H9 (cell line): ENCODE measurements at regions not wholly inside any gene's neighbourhood (a gene's known extent, or its start where the extent isn't known, plus 50 kb on each side); places are given as distances from the start of the nearest gene placed in this dataset.

Experiments
- DNase-seq: peaks from one replicate; pipeline ENCODE4 v3.0.0-alpha.2; 2017
- H2AFZ ChIP-seq: one replicate; pipeline ENCODE4 v1.6.1; 2013; ENCODE audit warnings: mild to moderate bottlenecking, low read length, control low read depth, moderate library complexity
- H2AK5ac ChIP-seq: 2 replicates; pipeline ENCODE4 v1.6.1; 2013; ENCODE audit warnings: low read length, control low read depth, mixed read lengths; ENCODE audit not compliant: insufficient read length
- H2BK120ac ChIP-seq: one replicate; pipeline ENCODE4 v1.6.1; 2013; ENCODE audit warnings: low read depth, mild to moderate bottlenecking, low read length, control low read depth, inconsistent platforms; ENCODE audit not compliant: poor library complexity, severe bottlenecking
- H2BK12ac ChIP-seq: 2 replicates; pipeline ENCODE4 v1.6.1; 2013; ENCODE audit warnings: low read length, control low read depth, mixed read lengths, low read depth; ENCODE audit not compliant: insufficient read length
- H2BK15ac ChIP-seq: 2 replicates; pipeline ENCODE4 v1.6.1; 2013; ENCODE audit warnings: low read depth, low read length, control low read depth
- H2BK20ac ChIP-seq: one replicate; pipeline ENCODE4 v1.6.1; 2013; ENCODE audit warnings: low read depth, mild to moderate bottlenecking, low read length, control low read depth, inconsistent platforms; ENCODE audit not compliant: poor library complexity, severe bottlenecking
- H2BK5ac ChIP-seq: 2 replicates; pipeline ENCODE4 v1.6.1; 2013; ENCODE audit warnings: low read length, control low read depth, mixed read lengths; ENCODE audit not compliant: insufficient read length
- H3K14ac ChIP-seq: 2 replicates; pipeline ENCODE4 v1.6.1; 2013; ENCODE audit warnings: low read length, control low read depth; ENCODE audit not compliant: insufficient read depth
- H3K18ac ChIP-seq: 2 replicates; pipeline ENCODE4 v1.6.1; 2013; ENCODE audit warnings: low read depth, mild to moderate bottlenecking, mixed read lengths, low read length, control low read depth; ENCODE audit not compliant: insufficient read length
- H3K23ac ChIP-seq: 2 replicates; pipeline ENCODE4 v1.6.1; 2013; ENCODE audit warnings: low read length, control low read depth, mixed read lengths, low read depth; ENCODE audit not compliant: insufficient read length
- H3K23me2 ChIP-seq: 2 replicates; pipeline ENCODE4 v1.6.1; 2013; ENCODE audit warnings: low read depth, mild to moderate bottlenecking, mixed read lengths, low read length, control low read depth; ENCODE audit not compliant: insufficient read length, poor library complexity, severe bottlenecking
- H3K27ac ChIP-seq: 2 replicates; pipeline ENCODE4 v1.5.1; 2013; ENCODE audit warnings: low read length, control low read depth, mixed read lengths, low read depth; ENCODE audit not compliant: insufficient read length
- H3K27me3 ChIP-seq: 2 replicates; pipeline ENCODE4 v1.6.1; 2013; ENCODE audit warnings: low read length, control low read depth, inconsistent platforms; ENCODE audit not compliant: insufficient read depth
- H3K4ac ChIP-seq: 2 replicates; pipeline ENCODE4 v1.6.1; 2013; ENCODE audit warnings: low read depth, mild to moderate bottlenecking, control low read depth, inconsistent platforms, low read length, moderate library complexity
- H3K4me1 ChIP-seq: 2 replicates; pipeline ENCODE4 v1.6.1; 2013; ENCODE audit warnings: low read length, control low read depth, inconsistent platforms; ENCODE audit not compliant: insufficient read depth
- H3K4me2 ChIP-seq: 2 replicates; pipeline ENCODE4 v1.6.1; 2013; ENCODE audit warnings: low read length, control low read depth, mixed read lengths; ENCODE audit not compliant: insufficient read length, insufficient read depth
- H3K56ac ChIP-seq: 2 replicates; pipeline ENCODE4 v1.6.1; 2013; ENCODE audit warnings: low read depth, mild to moderate bottlenecking, mixed read lengths, low read length, control low read depth; ENCODE audit not compliant: insufficient read length
- H3K79me1 ChIP-seq: 2 replicates; pipeline ENCODE4 v1.6.1; 2013; ENCODE audit warnings: low read depth, mild to moderate bottlenecking, moderate library complexity, low read length, control low read depth, inconsistent platforms; ENCODE audit not compliant: insufficient read depth, poor library complexity, severe bottlenecking
- H3K79me2 ChIP-seq: 2 replicates; pipeline ENCODE4 v1.6.1; 2013; ENCODE audit warnings: low read length, control low read depth, inconsistent platforms; ENCODE audit not compliant: insufficient read depth
- H3K9ac ChIP-seq: 2 replicates; pipeline ENCODE4 v1.6.1; 2013; ENCODE audit warnings: low read length, control low read depth, mixed read lengths; ENCODE audit not compliant: insufficient read length; ENCODE audit errors: extremely low read depth
- H3K9me3 ChIP-seq: one replicate; pipeline ENCODE4 v1.6.1; 2013; ENCODE audit warnings: low read depth, low read length, inconsistent platforms; ENCODE audit not compliant: control insufficient read depth
- H3T11ph ChIP-seq: one replicate; pipeline ENCODE4 v1.6.1; 2013; ENCODE audit warnings: mild to moderate bottlenecking, low read length, control low read depth, inconsistent platforms
- H4K20me1 ChIP-seq: one replicate; pipeline ENCODE4 v1.6.1; 2013; ENCODE audit not compliant: control insufficient read depth, insufficient read length, insufficient read depth
- H4K5ac ChIP-seq: 2 replicates; pipeline ENCODE4 v1.6.1; 2013; ENCODE audit warnings: low read depth, mild to moderate bottlenecking, mixed read lengths, low read length, control low read depth; ENCODE audit not compliant: insufficient read length
- H4K8ac ChIP-seq: replicated peaks from 2 replicates; pipeline ENCODE4 v1.6.1; 2013; ENCODE audit warnings: low read length, control low read depth, mixed read lengths, low read depth; ENCODE audit not compliant: insufficient read length
- H4K91ac ChIP-seq: 2 replicates; pipeline ENCODE4 v1.6.1; 2013; ENCODE audit warnings: low read depth, mild to moderate bottlenecking, moderate library complexity, mixed read lengths, low read length, control low read depth; ENCODE audit not compliant: insufficient read length
- H3K27ac Mint-ChIP-seq, 3 experiments: 2 replicates in 2 of 3; 3 replicates in 1 of 3; pipeline ENCODE4 v1.8.0; 2020 to 2021; ENCODE audit warnings: mixed read lengths in 3 of 3, mild to moderate bottlenecking in 1 of 3, moderate library complexity in 1 of 3
- H3K27me3 Mint-ChIP-seq: 2 replicates; pipeline ENCODE4 v1.8.0; 2021; ENCODE audit warnings: low read depth, mild to moderate bottlenecking, moderate library complexity, mixed read lengths
- H3K36me3 Mint-ChIP-seq, 3 experiments: 2 replicates in 2 of 3; 3 replicates in 1 of 3; pipeline ENCODE4 v1.8.0; 2020 to 2021; ENCODE audit warnings: low read depth in 3 of 3, mixed read lengths in 3 of 3; ENCODE audit not compliant: insufficient read depth in 1 of 3
- H3K4me1 Mint-ChIP-seq, 2 experiments: 2 replicates each; pipeline ENCODE4 v1.8.0; 2020; ENCODE audit warnings: mixed read lengths in 2 of 2
- H3K4me3 Mint-ChIP-seq, 2 experiments: 2 replicates in 1 of 2; 3 replicates in 1 of 2; pipeline ENCODE4 v1.8.0; 2020 to 2021; ENCODE audit warnings: mild to moderate bottlenecking in 2 of 2, mixed read lengths in 2 of 2, moderate library complexity in 1 of 2
- H3K9me3 Mint-ChIP-seq, 2 experiments: 2 replicates in 1 of 2; 3 replicates in 1 of 2; pipeline ENCODE4 v1.8.0; 2020; ENCODE audit warnings: mild to moderate bottlenecking in 2 of 2, mixed read lengths in 2 of 2, moderate library complexity in 1 of 2
- WGBS: extraction: QIAGEN DNeasy Blood & Tissue Kit; methylation state at CpG from one replicate; pipeline ENCODE4 v1.1.7; 2013; ENCODE audit warnings: missing lambda C conversion rate, low lambda C conversion rate, mixed read lengths; ENCODE audit not compliant: insufficient read length; ENCODE audit errors: extremely low coverage; 5-methylcytosine and 5-hydroxymethylcytosine counted together
- TF ChIP-seq, protein P1 (sequence below): fragments of 200-600 bp; sonication (generic); conservative IDR thresholded peaks from 3 replicates; pipeline ENCODE4 v1.8.0; 2021; ENCODE audit warnings: antibody characterized with exemption, mild to moderate bottlenecking

DNA sequence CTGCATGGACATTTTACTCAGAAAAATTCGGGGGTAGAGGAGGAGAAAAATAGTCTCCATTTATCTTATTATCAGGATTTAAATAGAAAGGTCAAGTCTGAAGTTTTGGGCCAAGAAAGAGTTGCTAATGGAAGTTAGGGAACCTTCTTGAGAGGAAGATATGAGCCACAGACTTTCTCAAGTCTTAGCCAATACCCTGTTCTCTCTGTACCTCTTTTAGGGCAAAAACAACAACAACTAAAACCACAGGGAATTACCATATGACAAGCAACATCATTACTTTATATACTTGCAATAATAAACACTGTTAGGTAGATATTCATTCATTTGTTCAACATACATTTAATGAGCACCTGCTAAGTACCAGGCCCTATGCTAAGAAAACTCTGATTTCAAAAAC, 282.2 kb upstream of the CDH5 start:
- no peaks in the 10 kb centered on the region for H3K27me3 Mint-ChIP-seq
- H3K4me1 ChIP-seq: peaks cover 7% of the 10 kb centered on the region; the same call in 1 of the 2 replicates
- H4K8ac ChIP-seq: no peak overlapping the region
- no peaks in the 10 kb centered on the region for H3K9me3 Mint-ChIP-seq
- H3K4me1 Mint-ChIP-seq: peaks cover 14 to 15% of the 10 kb centered on the region in 2 experiments
- H2BK120ac ChIP-seq: no peak overlapping the region
- H4K5ac ChIP-seq: no peak overlapping the region
- no peak overlapping the region for H3K18ac ChIP-seq
- no peaks in the 10 kb centered on the region for H3K79me2 ChIP-seq
- H3T11ph ChIP-seq: no peak overlapping the region
- H4K91ac ChIP-seq: no peak overlapping the region
- no peak overlapping the region for H3K27ac Mint-ChIP-seq
- no peak overlapping the region for H3K27ac ChIP-seq
- no peak overlapping the region for H2AK5ac ChIP-seq
- no peaks in the 10 kb centered on the region for H4K20me1 ChIP-seq
- no peaks in the 10 kb centered on the region for H3K36me3 Mint-ChIP-seq
- WGBS: no CpG with 5 or more reads among the region's 1 CpG
- no peak overlapping the region for H3K14ac ChIP-seq
- no peaks in the 10 kb centered on the region for H3K79me1 ChIP-seq
- H3K27me3 ChIP-seq: no peaks in the 10 kb centered on the region
- no peaks in the 10 kb centered on the region for H3K9me3 ChIP-seq
- H3K9ac ChIP-seq: no peak overlapping the region
- no peak overlapping the region for H3K23ac ChIP-seq
- no peak overlapping the region for H3K4ac ChIP-seq
- no peak overlapping the region for H2BK15ac ChIP-seq
- no peaks in the 10 kb centered on the region for H3K23me2 ChIP-seq
- no peak for DNase-seq
- no peak overlapping the region for H3K56ac ChIP-seq
- no peak overlapping the region for H2BK20ac ChIP-seq
- H2AFZ ChIP-seq: no peak overlapping the region
- H2BK12ac ChIP-seq: no peak overlapping the region
- no peak overlapping the region for H3K4me3 Mint-ChIP-seq
- no peak overlapping the region for H2BK5ac ChIP-seq
- TF ChIP-seq, protein P1, sequence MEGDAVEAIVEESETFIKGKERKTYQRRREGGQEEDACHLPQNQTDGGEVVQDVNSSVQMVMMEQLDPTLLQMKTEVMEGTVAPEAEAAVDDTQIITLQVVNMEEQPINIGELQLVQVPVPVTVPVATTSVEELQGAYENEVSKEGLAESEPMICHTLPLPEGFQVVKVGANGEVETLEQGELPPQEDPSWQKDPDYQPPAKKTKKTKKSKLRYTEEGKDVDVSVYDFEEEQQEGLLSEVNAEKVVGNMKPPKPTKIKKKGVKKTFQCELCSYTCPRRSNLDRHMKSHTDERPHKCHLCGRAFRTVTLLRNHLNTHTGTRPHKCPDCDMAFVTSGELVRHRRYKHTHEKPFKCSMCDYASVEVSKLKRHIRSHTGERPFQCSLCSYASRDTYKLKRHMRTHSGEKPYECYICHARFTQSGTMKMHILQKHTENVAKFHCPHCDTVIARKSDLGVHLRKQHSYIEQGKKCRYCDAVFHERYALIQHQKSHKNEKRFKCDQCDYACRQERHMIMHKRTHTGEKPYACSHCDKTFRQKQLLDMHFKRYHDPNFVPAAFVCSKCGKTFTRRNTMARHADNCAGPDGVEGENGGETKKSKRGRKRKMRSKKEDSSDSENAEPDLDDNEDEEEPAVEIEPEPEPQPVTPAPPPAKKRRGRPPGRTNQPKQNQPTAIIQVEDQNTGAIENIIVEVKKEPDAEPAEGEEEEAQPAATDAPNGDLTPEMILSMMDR: no peak
- no peak overlapping the region for H3K4me2 ChIP-seq
